GM18909 (cell line): ENCODE measurements at regions not wholly inside any gene's neighbourhood (a gene's known extent, or its start where the extent isn't known, plus 50 kb on each side); places are given as distances from the start of the nearest gene placed in this dataset.

Source experiments
- ATAC-seq: cut with Tn5 transposase; IDR thresholded peaks from one replicate; pipeline ENCODE4 v1.9.1; 2021; ENCODE audit warnings: mild to moderate bottlenecking; ENCODE audit not compliant: unreplicated experiment, poor library complexity

DNA sequence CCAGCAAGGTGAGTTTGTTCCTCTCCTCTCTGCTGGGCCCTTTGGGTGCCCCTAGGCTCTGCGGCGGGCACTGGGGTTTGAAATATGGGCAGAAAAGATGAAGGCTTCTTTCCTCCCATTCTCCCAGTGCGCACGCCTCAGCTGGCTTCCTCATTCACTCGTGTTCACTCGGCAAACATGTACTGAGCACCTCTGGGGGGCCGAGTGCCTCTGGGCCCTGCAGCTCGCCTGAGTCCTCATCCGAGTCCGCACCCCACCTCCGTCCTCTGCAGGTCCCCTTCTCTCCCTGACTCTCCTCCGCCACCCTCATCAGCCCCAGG lies 98.5 kb upstream of the RUNX3 start:
- ATAC-seq: no peak

GRCh38 chr1:25027822-25028586 lies 97.9 kb upstream of the RUNX3 start:
- no peak for ATAC-seq

GRCh38 chr1:25026730-25027450 lies 96.8 kb upstream of the RUNX3 start:
- ATAC-seq: no peak

GRCh38 chr1:25026304-25026703 lies 96.2 kb upstream of the RUNX3 start:
- no peak for ATAC-seq

- ATAC-seq: no peak
Measured at GRCh38 chr1:25024615-25025350, 94.7 kb upstream of the RUNX3 start.

- ATAC-seq: no peak
Measured at GRCh38 chr1:25023826-25024225, 93.8 kb upstream of the RUNX3 start.

DNA sequence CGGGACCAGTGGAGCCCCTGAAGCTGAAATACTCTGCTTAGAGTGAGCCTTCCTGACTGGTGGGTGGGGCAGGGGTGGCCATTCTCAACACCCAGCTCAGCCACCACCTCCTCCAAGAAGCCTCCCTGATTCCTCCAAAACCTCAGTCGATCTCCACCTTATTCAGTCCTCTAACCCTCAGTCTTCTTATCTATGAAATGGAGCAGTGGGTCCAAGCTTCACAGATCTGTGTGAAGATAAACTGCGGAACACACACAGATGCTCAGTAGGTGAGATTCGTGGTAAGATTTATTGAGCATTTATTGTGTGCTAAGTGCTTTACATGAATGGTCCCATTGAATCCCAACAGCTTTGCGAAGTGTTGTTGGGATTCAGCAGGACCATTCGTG lies 93.1 kb upstream of the RUNX3 start:
- no peak for ATAC-seq

DNA sequence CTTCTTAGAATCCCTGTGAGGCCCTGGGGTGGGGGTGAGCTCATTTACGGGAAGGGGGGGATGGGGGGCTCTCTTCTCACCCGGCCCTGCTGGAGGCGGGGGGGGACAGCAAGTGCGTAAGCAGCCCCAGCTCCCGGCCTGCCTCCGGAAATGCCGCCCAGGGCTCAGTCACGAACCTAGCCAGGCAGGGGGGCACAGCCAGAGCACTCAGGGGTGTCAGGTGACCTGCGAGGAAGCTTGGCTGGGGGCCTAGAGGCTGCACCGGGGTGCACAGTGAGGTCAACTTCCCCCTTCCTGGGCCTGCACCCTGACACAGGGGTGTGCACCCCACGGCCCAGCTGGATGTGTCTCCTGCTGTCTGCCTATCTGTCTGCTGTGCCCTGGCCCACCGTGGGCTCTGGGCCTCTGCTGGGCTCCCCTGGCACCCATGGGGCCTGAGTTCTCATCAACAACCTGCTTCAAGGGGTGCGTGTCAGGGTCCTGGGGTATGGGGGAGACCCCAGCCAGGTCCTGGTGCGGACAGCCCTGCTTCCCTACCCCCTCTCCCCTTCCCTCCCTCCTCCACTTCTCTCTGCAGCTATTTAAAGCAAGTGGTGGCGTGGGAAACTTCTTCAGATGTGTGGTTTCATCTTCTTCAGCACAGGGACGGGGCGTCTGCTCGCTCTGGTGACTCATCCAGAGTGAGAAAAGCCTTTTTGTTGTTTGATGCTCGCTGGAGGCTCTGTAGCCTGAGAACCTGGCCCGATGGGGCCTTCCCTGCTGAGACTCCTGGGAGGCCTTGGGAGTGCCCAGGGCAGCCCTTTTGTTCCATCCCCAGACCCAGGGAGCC lies 92.5 kb upstream of the RUNX3 start:
- peak; percentile 84 for ATAC-seq

DNA sequence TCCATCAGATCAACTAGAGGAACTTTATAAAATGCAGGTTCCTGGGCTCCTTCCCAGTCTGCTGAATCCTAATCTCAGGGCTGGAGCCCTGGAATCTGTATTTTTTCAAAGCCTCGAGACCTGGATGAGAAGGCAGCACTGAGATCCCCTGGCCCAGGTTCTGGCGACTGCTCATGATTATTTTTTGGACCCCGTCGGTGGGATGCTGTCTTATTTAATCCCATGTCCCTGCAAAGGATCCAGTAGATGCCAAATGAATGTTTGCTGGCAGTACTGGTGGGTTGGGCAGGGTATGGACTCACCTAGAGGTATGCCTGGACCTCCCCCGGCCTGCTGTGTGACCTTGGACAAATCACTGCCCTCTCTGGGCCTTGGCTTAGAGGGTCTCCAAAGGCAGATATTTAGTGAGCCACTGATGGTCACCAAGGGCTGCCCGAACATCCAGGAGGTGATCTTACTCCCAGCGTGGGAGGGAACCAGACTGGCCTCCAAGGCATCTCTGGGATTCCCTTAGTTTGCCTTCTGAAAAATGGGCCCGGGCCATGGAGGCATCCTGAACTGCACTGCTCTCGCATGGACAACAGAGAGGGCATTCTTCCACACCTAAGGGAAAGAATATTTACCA lies 91.6 kb upstream of the RUNX3 start:
- ATAC-seq: no peak

- ATAC-seq: no peak
Measured at GRCh38 chr1:25020851-25021590, 90.9 kb upstream of the RUNX3 start.

- ATAC-seq: no peak
Measured at GRCh38 chr1:25020173-25020845, 90.2 kb upstream of the RUNX3 start.

DNA sequence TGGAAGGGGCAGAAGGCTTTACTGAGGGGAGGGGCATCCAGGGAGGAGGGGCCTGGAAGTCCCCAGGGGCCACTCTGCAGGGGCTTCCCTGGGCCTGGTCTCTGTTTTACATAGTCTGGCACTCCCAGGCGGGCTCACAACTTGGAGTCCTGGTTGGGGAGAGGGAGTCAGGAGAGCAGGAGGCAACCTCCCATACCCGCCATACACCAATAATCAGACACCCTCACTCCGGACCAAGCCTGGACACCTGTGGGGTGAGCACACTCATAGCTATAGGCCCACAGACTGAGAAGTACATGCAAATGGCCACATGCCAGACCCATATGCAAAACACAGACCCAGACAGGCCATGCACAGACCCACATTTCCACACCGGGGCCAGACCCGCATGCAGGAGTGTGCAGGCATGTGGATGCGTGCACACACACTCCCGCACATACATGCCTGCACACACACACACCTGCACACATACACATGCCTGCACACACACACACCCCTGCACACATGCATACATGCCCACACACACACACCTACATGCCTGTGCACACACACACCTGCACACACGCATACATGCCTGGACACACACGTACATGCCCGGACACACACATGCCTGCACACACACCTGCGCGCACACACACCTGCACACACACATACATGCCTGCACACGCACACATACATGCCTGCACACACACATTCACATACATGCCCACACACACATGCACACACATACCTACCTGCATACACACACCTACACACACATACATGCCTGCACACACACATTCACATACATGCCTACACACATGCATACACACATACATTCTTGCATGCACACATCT lies 89.5 kb upstream of the RUNX3 start:
- peak; percentile 46 for ATAC-seq

DNA sequence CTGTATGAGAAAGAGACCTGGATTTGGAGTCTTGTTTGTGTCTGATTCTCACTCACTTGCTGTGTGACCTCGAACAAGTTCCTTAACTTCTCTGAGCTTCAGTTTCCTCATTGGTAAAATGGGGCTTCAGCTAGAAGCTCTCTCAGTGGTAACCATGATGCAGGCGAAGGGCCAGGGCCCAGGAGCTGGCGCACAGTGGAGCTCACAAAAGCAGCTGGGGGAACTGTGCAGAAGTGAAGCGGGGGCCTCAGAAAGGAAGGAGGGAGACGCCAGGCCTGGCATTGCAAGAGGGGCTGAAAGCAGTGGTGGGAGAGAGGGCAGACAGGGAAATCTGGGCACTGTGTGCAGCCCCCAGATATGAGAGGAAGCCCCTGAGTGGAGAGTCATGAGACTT lies 88.9 kb upstream of the RUNX3 start:
- ATAC-seq: no peak

- ATAC-seq: no peak
Measured at GRCh38 chr1:25018110-25018735, 88.1 kb upstream of the RUNX3 start.

DNA sequence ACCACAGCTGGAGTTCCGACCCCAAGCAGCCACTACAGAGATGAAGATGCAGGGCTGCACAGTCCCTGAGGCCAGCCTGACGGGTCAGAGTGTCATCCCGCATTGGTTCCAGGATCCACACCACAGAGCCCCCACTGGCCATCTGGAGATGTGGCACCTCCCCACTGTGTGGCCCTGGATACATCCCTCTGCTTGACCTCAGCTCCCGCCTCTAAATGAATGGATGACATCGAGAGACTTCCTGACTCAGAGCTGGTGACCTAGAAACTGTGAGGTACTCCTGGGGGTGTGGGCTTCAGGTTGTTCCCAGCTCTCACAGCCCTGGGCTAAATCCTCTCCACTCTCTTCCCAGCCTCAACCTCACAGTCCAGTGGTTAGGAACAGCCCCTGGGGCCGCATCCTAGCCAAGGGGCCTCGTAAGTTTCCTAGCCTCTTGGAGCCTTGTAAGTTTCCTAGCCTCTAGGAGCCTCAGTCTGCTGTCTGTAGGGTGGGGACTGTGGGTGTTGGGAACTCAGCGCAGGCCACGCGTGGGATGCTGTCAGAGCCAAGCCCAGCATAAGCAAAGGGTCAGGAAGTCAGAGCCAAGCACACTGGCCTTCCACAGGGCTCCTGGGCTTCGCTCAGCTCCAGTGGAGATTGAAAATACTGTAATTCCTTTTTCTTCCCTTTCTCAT lies 87.5 kb upstream of the RUNX3 start:
- no peak for ATAC-seq

GRCh38 chr1:25012966-25013962 lies 83.2 kb upstream of the RUNX3 start:
- no peak for ATAC-seq
